Right renal pelvis (tissue), 4 donors: ENCODE measurements at regions not wholly inside any gene's neighbourhood (a gene's known extent, or its start where the extent isn't known, plus 50 kb on each side); places are given as distances from the start of the nearest gene placed in this dataset.

Source experiments
- DNase-seq, 4 donors: peaks; one replicate each; pipeline ENCODE4 v3.0.0-alpha.2; 2013; ENCODE audit warnings: low read depth in 4 of 4, low spot score in 3 of 4, missing footprints in 1 of 4

DNA sequence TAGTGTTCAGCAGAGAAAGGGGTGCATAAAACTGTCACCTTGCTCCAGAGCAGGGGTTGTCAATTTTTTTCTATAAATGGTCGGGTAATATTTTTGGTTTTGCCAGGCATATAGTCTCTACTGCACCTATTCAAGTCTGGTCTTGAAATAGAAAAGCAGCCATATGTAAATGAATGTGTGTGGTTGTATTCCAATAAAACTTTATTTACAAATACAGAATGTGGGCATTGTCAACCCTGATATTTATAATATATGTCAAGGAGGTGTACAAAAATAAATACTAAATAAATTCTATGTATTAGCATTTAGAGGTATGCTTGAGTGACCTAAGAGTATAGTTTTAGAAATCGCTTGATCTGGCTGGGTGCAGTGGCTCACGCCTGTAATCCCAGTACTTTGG lies 97.6 kb upstream of the SPRY2 start:
- no peak for DNase-seq

DNA sequence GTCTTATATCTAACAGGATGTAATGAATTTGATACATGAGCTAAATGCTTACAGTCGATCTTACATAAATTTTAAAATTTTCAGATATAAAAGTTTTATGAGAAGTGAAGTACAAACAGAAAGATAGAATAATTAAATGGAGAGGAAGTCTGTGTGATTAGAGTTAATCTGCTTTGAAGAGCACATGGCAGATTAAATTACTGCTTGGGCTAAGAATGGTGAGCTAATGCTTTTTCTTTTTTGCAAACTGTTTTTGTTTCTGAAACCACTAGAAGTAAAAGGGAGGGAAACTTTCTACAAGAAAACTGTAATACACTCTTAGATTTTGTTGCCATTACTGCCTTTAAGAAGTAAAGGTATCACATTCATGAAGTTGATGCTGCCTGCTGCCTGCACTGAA lies 96.3 kb upstream of the SPRY2 start:
- DNase-seq = peak in 2 of 4 donors; percentile 3 to 27

DNA sequence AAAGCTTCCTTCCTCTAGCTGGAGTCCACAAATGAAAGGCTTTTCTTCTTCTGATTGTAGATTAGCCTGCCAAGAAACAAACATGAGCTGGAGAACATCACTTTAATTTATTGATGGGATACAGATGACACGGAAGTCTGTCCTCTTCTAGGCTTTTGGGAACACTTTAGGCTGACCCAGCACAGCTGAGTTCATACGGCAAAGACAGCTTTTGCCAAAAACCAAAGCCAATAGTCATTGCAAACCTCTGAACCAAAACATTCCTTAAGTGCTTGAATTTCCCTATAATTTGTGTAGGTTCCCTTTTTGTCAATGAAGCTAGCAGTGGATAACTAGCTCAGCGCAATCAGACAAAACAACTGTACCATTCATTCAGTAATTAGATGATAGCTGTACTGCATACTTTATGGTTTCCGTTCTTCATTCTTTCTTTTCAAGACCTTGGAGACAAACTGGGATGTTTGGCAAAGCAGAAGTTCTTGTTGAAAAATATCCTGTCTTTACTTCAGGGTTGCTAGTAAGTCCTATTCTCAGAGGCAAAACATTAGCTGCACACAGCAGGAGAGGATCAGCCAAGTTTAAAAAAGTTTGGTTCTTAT lies 95.7 kb upstream of the SPRY2 start:
- peak; percentile 36 to 67 (median 52) for DNase-seq

DNA sequence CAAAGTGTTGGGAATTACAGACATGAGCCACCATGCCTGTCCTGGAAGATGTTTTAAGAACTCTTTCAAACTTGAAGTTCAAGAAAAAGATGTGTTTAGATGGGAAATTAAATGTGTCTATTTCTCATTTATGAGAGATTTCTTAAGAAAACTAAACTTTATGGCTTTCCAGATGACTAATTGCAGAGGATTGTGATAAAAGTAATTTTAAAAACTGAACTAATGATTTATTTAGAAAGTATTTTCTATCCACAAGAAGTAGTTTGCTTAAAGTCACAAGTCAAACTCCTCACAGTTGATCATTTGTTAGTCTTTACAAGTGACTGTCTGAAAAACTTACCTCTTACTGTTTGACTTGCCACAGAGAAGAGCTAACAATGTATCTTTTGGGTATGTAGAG lies 89.6 kb upstream of the SPRY2 start:
- no peak for DNase-seq

DNA sequence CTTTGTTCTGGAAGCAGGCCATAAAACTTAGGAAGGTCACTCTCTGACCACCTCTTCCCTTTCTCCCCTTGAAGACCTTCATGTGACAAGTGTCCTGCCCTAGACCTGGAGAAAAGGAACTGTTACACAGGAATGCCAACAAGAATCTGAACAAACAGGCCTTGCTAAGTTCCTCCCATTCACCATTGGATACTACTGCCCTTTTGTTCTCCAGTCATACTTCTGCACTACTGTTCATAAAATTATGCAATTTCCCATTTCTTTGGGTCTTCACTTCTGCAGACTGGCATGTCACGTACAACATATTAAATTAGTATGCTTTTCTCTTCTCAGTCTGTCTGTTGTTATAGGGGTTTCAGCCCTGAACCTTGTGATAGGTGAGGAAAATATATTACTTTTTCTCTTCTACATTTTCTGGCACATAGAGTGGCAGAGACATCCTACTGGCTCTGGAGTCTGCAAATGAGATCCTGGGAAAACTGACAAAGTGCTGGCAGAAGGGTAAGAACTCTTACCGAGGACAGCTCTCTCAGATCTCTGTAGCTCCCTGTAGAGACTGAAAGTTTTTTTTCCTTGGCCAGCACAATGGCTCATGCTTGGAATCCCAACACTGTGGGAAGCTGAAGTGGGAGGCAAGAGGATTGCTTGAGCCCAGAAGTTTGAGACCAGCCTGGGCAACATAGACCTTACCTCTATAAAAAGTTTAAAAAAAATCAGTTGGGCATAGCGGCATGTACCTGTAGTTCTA lies 87.6 kb upstream of the SPRY2 start:
- DNase-seq = no peak

DNA sequence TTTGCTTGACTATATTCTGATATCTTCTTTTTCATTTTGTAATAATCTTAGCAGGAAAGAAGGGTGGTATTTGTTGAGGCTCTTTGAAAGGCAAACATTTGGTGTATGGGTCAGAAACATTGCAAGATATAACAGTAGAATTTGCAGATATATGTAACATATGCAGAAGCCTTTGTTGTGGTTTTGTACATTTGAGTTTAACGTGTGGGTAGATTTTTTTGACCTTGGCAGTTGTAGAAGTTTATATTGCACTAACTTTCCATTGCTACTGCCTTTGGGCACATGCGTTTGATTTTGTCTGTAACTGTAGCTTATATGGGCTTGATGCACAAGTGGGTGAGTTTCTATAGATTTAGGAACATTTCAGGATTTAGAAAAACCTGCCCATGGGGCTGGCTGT lies 78.5 kb upstream of the SPRY2 start:
- no peak for DNase-seq

DNA sequence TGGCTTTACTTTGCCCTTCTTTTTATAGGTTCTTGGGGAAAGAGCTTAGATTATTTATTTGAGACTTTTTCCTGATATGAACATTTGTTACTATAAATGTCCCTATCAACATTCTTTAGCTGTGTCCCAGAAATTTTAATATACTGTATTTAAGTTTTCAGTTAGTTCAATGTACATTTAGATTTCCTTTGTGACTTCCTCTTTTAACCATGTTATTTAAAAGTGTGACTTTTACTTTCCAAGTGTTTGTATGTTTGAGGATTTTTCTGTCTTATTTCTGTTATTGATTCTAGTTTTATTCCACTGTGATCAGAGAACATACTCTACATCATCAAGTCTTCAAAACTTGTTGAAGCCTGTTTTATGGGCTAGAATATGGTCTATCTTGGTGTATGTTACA lies 72.7 kb upstream of the SPRY2 start:
- no peak for DNase-seq

DNA sequence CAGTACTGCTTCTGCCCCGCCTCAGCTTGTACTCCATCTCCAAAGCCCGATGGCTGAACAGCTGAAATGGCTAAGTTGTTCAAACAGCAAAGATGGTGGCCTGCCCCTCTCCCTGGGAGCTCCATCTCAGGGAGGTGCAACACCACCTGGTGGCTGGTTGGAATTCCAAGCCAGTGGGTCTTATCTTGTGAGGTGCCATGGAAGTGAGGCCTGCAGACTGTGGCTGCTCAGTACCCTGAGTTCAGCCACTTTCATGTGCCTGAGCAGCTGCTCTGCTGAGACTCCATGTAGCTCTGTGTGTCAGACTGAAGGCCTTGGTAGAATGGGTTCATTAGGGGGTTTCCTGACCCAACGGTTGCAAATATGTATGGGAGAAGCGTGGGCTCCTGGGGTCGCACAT lies 67.3 kb upstream of the SPRY2 start:
- DNase-seq = no peak

DNA sequence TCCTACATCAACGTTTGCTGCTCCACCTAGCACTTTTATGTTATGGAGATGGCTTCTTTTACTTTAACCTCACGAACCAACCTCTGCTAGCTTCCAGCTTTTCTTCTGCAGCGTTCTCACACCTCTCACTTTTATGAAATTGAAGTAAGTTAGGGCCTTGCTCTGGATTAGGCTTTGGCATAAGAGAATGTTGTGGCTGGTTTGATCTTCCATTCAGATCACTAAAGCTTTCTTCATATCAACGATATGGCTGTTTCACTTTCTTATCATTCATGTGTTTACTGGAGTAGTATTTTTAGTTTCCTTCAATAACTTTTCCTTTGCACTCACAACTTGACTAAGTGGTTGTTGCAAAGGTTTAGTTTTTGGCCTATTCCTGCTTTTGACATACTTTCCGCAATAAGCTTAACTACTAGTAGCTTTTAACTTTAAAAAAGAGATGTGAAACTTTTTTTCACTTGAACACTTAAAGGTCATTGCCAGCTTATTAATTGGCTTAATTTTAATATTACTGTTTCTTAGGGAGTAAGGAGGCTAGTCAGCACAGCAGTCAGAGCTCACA lies 60.0 kb upstream of the SPRY2 start:
- no peak for DNase-seq

DNA sequence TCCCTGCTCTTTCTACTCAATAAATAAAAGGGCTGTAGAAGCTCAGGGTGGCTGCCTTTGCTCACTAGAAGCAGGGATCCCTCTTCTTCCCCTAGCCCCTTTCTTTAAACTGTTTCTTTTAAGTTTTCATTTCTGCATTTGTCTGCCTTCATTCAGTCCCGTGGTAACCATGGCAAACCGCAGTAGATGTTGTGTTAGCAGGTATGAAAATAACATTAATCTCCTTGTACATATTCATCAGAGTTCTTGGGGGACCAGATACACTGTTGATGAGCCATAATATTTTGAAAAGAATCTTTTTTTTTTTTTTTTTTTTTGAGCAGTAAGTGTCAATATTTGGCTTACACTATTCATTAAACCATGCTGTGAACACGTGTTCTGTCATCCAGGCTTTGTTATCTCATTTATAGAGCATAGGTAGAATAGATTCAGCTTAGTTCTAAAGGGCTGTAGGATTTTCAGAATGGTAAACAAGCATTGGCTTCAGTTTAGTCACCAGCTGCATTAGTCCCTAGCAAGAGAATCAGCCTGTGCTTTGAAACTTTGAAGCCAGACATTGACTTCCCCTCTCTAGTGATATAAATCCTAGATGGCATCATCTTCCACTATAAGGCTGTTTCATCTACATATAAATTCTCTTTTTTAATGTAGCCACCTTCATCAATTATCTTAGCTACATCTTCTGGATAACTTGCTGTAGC lies 59.4 kb upstream of the SPRY2 start:
- DNase-seq = no peak

DNA sequence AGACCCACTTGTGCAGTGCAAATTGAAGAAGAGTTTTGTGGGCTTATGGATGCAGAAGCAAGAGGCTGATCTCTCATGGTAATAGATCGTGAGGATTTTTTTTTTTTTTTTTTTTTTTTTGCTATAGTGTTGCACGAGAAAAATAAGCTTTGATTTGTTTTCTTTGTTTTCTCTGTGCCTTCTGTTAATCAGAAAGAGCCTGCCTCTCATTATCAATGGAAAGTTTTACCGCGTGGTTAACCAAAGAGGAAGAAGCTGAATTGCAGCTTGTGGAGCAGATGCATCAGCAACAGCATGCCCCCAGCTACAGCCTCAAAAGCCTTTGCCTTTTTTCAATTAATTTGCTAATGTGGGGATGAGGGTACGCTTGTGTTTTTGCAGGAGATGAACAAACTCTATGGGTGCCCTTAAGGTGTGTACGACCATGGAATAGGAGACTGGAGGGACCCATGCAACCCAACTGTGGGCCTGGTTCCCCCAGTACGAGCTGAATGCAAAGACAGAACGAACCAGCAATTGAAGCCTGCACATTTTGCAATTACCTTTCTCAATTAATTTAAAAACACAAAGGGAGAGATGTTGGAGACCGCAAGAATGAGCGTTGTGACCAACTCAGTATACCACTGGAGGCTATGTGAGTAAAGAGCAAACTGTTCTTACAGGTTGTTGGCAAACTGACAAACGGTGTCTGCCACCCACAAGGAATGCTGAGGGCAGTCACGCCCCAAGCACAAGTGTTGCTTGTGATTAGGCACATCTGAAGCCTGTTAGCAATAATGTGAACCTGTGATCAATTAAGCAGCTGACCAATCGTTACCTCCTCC lies 58.6 kb upstream of the SPRY2 start:
- DNase-seq = no peak
